WTC11 (cell line): ENCODE measurements at regions not wholly inside any gene's neighbourhood (a gene's known extent, or its start where the extent isn't known, plus 50 kb on each side); places are given as distances from the start of the nearest gene placed in this dataset.
A peak's percentile ranks its signal among the peaks of the same experiment; 100 is the strongest.

Source experiments
- ATAC-seq: fragments of 200-7000 bp; cut with Tn5 transposase; 2 replicates; pipeline ENCODE4 v1.10.0; 2021; ENCODE audit warnings: mild to moderate bottlenecking, moderate library complexity
- CTCF ChIA-PET: fragments of 300-600 bp; sonication (Branson Sonifier 250); formaldehyde crosslinking; loops from one replicate; lab custom pipeline; 2021; ENCODE audit warnings: antibody characterized with exemption; lab: Charles Lee
- POLR2A ChIA-PET: fragments of 350-600 bp; sonication (Branson Sonifier 250); formaldehyde crosslinking; loops from one replicate; lab custom pipeline; 2021; ENCODE audit warnings: antibody characterized with exemption; lab: Charles Lee
- DNase-seq: peaks from one replicate; pipeline ENCODE4 v3.0.0; 2021; ENCODE audit warnings: low spot score
- H3K27ac Mint-ChIP-seq: 2 replicates; pipeline ENCODE4 v1.8.0; 2021; ENCODE audit warnings: mixed read lengths
- H3K27me3 Mint-ChIP-seq: 2 replicates; pipeline ENCODE4 v1.8.0; 2021; ENCODE audit warnings: low read depth, mild to moderate bottlenecking, moderate library complexity, mixed read lengths
- H3K36me3 Mint-ChIP-seq: 2 replicates; pipeline ENCODE4 v1.8.0; 2021; ENCODE audit warnings: mixed read lengths
- H3K4me1 Mint-ChIP-seq: 2 replicates; pipeline ENCODE4 v1.8.0; 2022; ENCODE audit warnings: mixed read lengths
- H3K4me3 Mint-ChIP-seq: 2 replicates; pipeline ENCODE4 v1.8.0; 2021; ENCODE audit warnings: mild to moderate bottlenecking, moderate library complexity, mixed read lengths
- H3K9me3 Mint-ChIP-seq: 2 replicates; pipeline ENCODE4 v1.8.0; 2021; ENCODE audit warnings: mixed read lengths
- AR ChIP-seq: fragments of 250-450 bp; sonication (Bioruptor Pico); IDR thresholded peaks from 2 replicates; pipeline ENCODE4 v1.9.0; 2021; ENCODE audit warnings: mild to moderate bottlenecking
- ATF6 ChIP-seq: sonication (generic); formaldehyde crosslinking; IDR thresholded peaks from 2 replicates; pipeline ENCODE4 v1.8.1; 2023; ENCODE audit warnings: mild to moderate bottlenecking, missing genetic modification reagents
- CBFB ChIP-seq: sonication (generic); formaldehyde crosslinking; IDR thresholded peaks from 2 replicates; pipeline ENCODE4 v1.8.1; 2022; ENCODE audit warnings: mild to moderate bottlenecking, low read depth, missing genetic modification reagents
- E2F5 ChIP-seq: sonication (generic); formaldehyde crosslinking; IDR thresholded peaks from 2 replicates; pipeline ENCODE4 v1.8.1; 2022; ENCODE audit warnings: mild to moderate bottlenecking, moderate library complexity, missing genetic modification reagents
- EMX1 ChIP-seq: fragments of 250-450 bp; sonication (Bioruptor Pico); IDR thresholded peaks from 2 replicates; pipeline ENCODE4 v1.8.0; 2021; ENCODE audit warnings: mild to moderate bottlenecking
- ERG ChIP-seq: fragments of 250-450 bp; sonication (Bioruptor Pico); IDR thresholded peaks from 2 replicates; pipeline ENCODE4 v1.8.0; 2021; ENCODE audit warnings: mild to moderate bottlenecking
- GTF2I ChIP-seq: fragments of 250-450 bp; sonication (Bioruptor Pico); conservative IDR thresholded peaks from 2 replicates; pipeline ENCODE4 v1.4.0; 2021; ENCODE audit warnings: mild to moderate bottlenecking
- HMGA2 ChIP-seq: fragments of 250-450 bp; sonication (Bioruptor Pico); IDR thresholded peaks from 2 replicates; pipeline ENCODE4 v1.4.0; 2021; ENCODE audit warnings: mild to moderate bottlenecking, moderate library complexity
- HMGXB4 ChIP-seq: sonication (generic); formaldehyde crosslinking; IDR thresholded peaks from 2 replicates; pipeline ENCODE4 v1.8.1; 2023; ENCODE audit warnings: mild to moderate bottlenecking, moderate library complexity, missing genetic modification reagents
- SP1 ChIP-seq: sonication (generic); formaldehyde crosslinking; conservative IDR thresholded peaks from 2 replicates; pipeline ENCODE4 v1.8.1; 2022; ENCODE audit warnings: missing genetic modification reagents
- STAT6 ChIP-seq: sonication (generic); formaldehyde crosslinking; conservative IDR thresholded peaks from 2 replicates; pipeline ENCODE4 v1.8.1; 2023; ENCODE audit warnings: mild to moderate bottlenecking, low read depth, missing genetic modification reagents, moderate library complexity
- TCF7 ChIP-seq: sonication (generic); formaldehyde crosslinking; IDR thresholded peaks from 2 replicates; pipeline ENCODE4 v1.8.0; 2022; ENCODE audit warnings: mild to moderate bottlenecking, low read depth, missing genetic modification reagents, moderate library complexity
- ZMAT4 ChIP-seq: fragments of 250-450 bp; sonication (Bioruptor Pico); IDR thresholded peaks from 2 replicates; pipeline ENCODE4 v1.9.0; 2021; ENCODE audit warnings: mild to moderate bottlenecking
- ZNF138 ChIP-seq: sonication (generic); formaldehyde crosslinking; conservative IDR thresholded peaks from 2 replicates; pipeline ENCODE4 v1.8.1; 2022; ENCODE audit warnings: mild to moderate bottlenecking, moderate library complexity, missing genetic modification reagents
- ZNF219 ChIP-seq: sonication (generic); formaldehyde crosslinking; IDR thresholded peaks from 2 replicates; pipeline ENCODE4 v1.8.0; 2023; ENCODE audit warnings: missing genetic modification reagents, mild to moderate bottlenecking, borderline replicate concordance
- ZNF232 ChIP-seq: sonication (generic); formaldehyde crosslinking; IDR thresholded peaks from 2 replicates; pipeline ENCODE4 v1.8.0; 2022; ENCODE audit warnings: mild to moderate bottlenecking, missing genetic modification reagents

- TF ChIP-seq SP1 (CRISPR knock-in tag) (no peak), ERG (CRISPR knock-in tag) (no peak), ZNF232 (CRISPR knock-in tag) (no peak)
Measured at GRCh38 chr7:108722561-108722960, 152.9 kb downstream of the DNAJB9 start (continued).

- peaks cover 4% of the 10 kb centered on the region for H3K9me3 Mint-ChIP-seq
- peak; percentile 64 for ATAC-seq
- no peak for TF ChIP-seq GTF2I
- no peak for TF ChIP-seq ATF6 (CRISPR knock-in tag)
- no peak for TF ChIP-seq HMGXB4 (CRISPR knock-in tag)
- TF ChIP-seq EMX1 (CRISPR knock-in tag) = no peak
- TF ChIP-seq STAT6 (CRISPR knock-in tag) = no peak
- TF ChIP-seq ZNF232 (CRISPR knock-in tag) = no peak
- no peak for TF ChIP-seq HMGA2 (CRISPR knock-in tag)
- TF ChIP-seq E2F5 = no peak
- TF ChIP-seq, all 79 proteins: peak for 0
- Mint-ChIP-seq H3K4me3 (no peak overlapping the region), H3K27ac (no peak overlapping the region), H3K36me3 (no peaks in the 10 kb centered on the region), H3K4me1 (peaks cover 6% of the 10 kb centered on the region), H3K27me3 (no peaks in the 10 kb centered on the region)
- no peak for DNase-seq
- POLR2A ChIA-PET = no interaction called here
- CTCF ChIA-PET = interaction anchor here (1.0 kb wide), 1 partner anchor 63 kb away, joined by 5 read pairs; no protein-coding TSS in a partner anchor
Measured at GRCh38 chr7:108723381-108723814, 153.7 kb downstream of the DNAJB9 start.

- Mint-ChIP-seq H3K9me3 (peaks cover 4% of the 10 kb centered on the region), H3K4me1 (peaks cover 6% of the 10 kb centered on the region), H3K27me3 (no peaks in the 10 kb centered on the region), H3K4me3 (no peak overlapping the region), H3K27ac (no peak overlapping the region), H3K36me3 (no peaks in the 10 kb centered on the region)
- DNase-seq = no peak
- CTCF ChIA-PET = no interaction called here
- TF ChIP-seq TCF7 (no peak), ZNF138 (no peak), ZMAT4 (no peak), AR (CRISPR knock-in tag) (no peak), CBFB (CRISPR knock-in tag) (no peak), ZNF219 (CRISPR knock-in tag) (no peak)
- POLR2A ChIA-PET = no interaction called here
- ATAC-seq = no peak
Measured at GRCh38 chr7:108724251-108725100, 154.8 kb downstream of the DNAJB9 start.
